OCI-LY7 (cell line): ENCODE measurements at regions not wholly inside any gene's neighbourhood (a gene's known extent, or its start where the extent isn't known, plus 50 kb on each side); places are given as distances from the start of the nearest gene placed in this dataset.
"Not testable (repeated sequence)": the region's sequence is repeated elsewhere in the genome, so short reads cannot be mapped to it uniquely, and the experiment has no call there.

Experiments
- BruUV-seq: library from RNA; stranded (reverse); fragments of 400-500 nt; replicated peaks from 2 replicates; lab custom pipeline; 2021; lab: Mats Ljungman, UMichigan
- CTCF ChIA-PET: fragments of 300-600 bp; sonication (Branson Sonifier 250); formaldehyde crosslinking; loops from one replicate; lab custom pipeline; 2022; ENCODE audit warnings: antibody characterized with exemption; ENCODE audit not compliant: unreplicated experiment; lab: Charles Lee
- POLR2A ChIA-PET: fragments of 300-600 bp; sonication (Branson Sonifier 250); formaldehyde crosslinking; loops from one replicate; lab custom pipeline; 2022; ENCODE audit warnings: antibody characterized with exemption; lab: Charles Lee
- DNase-seq: peaks from one replicate; pipeline ENCODE4 v3.0.0-alpha.2; 2015; ENCODE audit warnings: low spot score
- H2AFZ ChIP-seq: fragments of 200-600 bp; sonication (generic), shearing (Covaris generic); 2 replicates; pipeline ENCODE4 v1.6.1; 2014; ENCODE audit warnings: mild to moderate bottlenecking, antibody characterized with exemption, low read length, moderate library complexity
- H3K27ac ChIP-seq: fragments of 200-600 bp; sonication (generic); 2 replicates; pipeline ENCODE4 v1.5.1; 2014; ENCODE audit warnings: mixed run types, low read depth, mild to moderate bottlenecking, moderate library complexity, low read length, inconsistent platforms; ENCODE audit not compliant: poor library complexity, severe bottlenecking
- H3K36me3 ChIP-seq: fragments of 200-600 bp; sonication (generic); 2 replicates; pipeline ENCODE4 v1.6.1; 2014; ENCODE audit warnings: mild to moderate bottlenecking, antibody characterized with exemption, low read length, moderate library complexity, mixed read lengths; ENCODE audit not compliant: insufficient read depth
- H3K4me1 ChIP-seq: fragments of 200-600 bp; sonication (generic); 2 replicates; pipeline ENCODE4 v1.5.1; 2014; ENCODE audit warnings: mild to moderate bottlenecking, low read length; ENCODE audit not compliant: insufficient read depth, poor library complexity, severe bottlenecking
- H3K4me2 ChIP-seq: fragments of 200-600 bp; sonication (generic); 2 replicates; pipeline ENCODE4 v1.6.1; 2014; ENCODE audit warnings: mild to moderate bottlenecking, low read length
- H3K4me3 ChIP-seq: fragments of 200-600 bp; sonication (generic); 2 replicates; pipeline ENCODE4 v1.5.1; 2014; ENCODE audit warnings: mild to moderate bottlenecking, low read depth, low read length; ENCODE audit not compliant: poor library complexity, severe bottlenecking
- H3K79me2 ChIP-seq: fragments of 200-600 bp; sonication (generic); 2 replicates; pipeline ENCODE4 v1.6.1; 2016; ENCODE audit warnings: low read depth, mild to moderate bottlenecking, low read length, moderate library complexity, mixed read lengths; ENCODE audit not compliant: insufficient read depth
- H3K9me2 ChIP-seq: fragments of 200-600 bp; sonication (generic); 2 replicates; pipeline ENCODE4 v1.6.1; 2016; ENCODE audit warnings: mild to moderate bottlenecking, low read length, mixed read lengths; ENCODE audit not compliant: insufficient read depth
- H3K9me3 ChIP-seq: fragments of 200-600 bp; sonication (generic); 2 replicates; pipeline ENCODE4 v1.6.1; 2014; ENCODE audit warnings: mild to moderate bottlenecking, mixed run types, low read length, mixed read lengths
- H4K20me1 ChIP-seq: fragments of 200-600 bp; sonication (generic); 2 replicates; pipeline ENCODE4 v1.6.1; 2014; ENCODE audit warnings: mild to moderate bottlenecking, antibody characterized with exemption, low read length, moderate library complexity, mixed read lengths; ENCODE audit not compliant: insufficient read depth
- CTCF ChIP-seq: fragments of 200-600 bp; sonication (generic); conservative IDR thresholded peaks from 2 replicates; pipeline ENCODE4 v1.5.1; 2014; ENCODE audit warnings: mild to moderate bottlenecking, antibody characterized with exemption, low read length, moderate library complexity, mixed read lengths
- EZH2phosphoT487 ChIP-seq: fragments of 200-600 bp; sonication (generic); IDR thresholded peaks from 2 replicates; pipeline ENCODE4 v1.6.1; 2018; ENCODE audit warnings: low read depth, borderline replicate concordance, mild to moderate bottlenecking, mixed run types, antibody characterized with exemption, low read length, moderate library complexity, mixed read lengths
- intact Hi-C: fragments of 100-400 bp; cut with micrococcal nuclease; formaldehyde crosslinking; loops from one replicate; pipeline ENCODE4 v1.10.0; 2022; ENCODE audit not compliant: unreplicated experiment

DNA sequence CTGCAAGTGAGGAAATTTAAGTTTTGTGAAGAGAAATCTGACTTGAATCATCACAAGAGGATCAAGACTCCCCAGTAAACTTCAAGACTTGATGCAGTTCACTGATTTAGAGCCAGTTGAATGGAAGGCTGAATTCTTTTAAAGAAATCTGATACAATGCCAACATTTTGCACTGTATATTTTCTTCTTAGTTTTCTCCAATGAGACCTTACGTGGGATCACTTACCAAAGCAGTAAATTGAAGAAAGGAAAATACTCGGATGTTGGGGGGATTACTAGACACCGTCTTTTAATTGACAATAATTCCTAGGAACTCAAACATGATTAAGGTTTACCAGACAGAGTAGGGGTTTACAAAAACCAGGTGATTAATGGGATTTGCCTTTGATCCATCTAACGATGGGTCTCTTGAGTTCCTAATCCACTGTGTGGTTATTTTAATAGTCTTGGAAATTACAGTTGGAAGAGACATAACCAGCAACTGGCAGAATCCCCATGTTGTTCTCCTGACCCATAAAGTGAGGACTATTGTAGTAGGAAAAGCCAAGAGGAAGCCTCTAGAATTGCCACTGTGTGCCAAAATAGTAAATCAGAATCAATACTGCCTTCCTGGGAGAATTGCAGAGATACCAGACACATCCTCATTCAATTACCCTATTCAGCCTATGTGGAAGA, 354.5 kb downstream of the PID1 start:
- Histone ChIP-seq H3K36me3 (no peaks in the 10 kb centered on the region), H3K27ac (no peak overlapping the region), H3K9me2 (no peaks in the 10 kb centered on the region), H2AFZ (no peak overlapping the region), H3K9me3 (no peaks in the 10 kb centered on the region), H3K4me1 (no peaks in the 10 kb centered on the region), H3K4me3 (no peak overlapping the region), H3K79me2 (no peaks in the 10 kb centered on the region), H3K4me2 (no peak overlapping the region), H4K20me1 (no peaks in the 10 kb centered on the region)
- TF ChIP-seq CTCF (no peak), EZH2phosphoT487 (no peak)
- intact Hi-C loops, result no loop called here
- ChIA-PET POLR2A (no interaction called here), CTCF (no interaction called here)
- no TSS peak for BruUV-seq
- DNase-seq, result no peak

DNA sequence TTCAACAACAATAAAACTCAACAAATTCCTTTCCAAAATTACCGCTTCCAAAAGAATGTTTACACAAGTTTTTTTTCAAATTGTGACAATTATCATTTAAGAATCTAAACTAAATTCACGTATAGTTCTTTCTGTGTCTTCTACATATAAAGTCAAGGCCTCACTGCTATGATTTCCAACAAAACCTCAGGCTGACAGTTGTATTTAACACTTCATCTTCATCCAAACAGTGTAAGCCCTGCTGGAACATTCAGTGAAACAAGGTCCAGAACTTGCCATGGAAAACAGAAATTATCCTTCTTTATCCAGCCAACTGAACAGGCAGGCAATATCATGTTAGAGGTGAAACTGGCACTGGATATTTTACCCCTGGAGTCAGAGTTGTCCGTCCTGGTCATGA, 357.9 kb downstream of the PID1 start:
- H3K79me2 ChIP-seq, result no peaks in the 10 kb centered on the region
- no peaks in the 10 kb centered on the region for H4K20me1 ChIP-seq
- no TSS peak for BruUV-seq
- no peaks in the 10 kb centered on the region for H3K36me3 ChIP-seq
- CTCF ChIA-PET, result no interaction called here
- intact Hi-C loops, result no loop called here
- POLR2A ChIA-PET, result no interaction called here
- no peak for DNase-seq
- TF ChIP-seq EZH2phosphoT487 (no peak), CTCF (no peak)
- no peaks in the 10 kb centered on the region for H3K9me2 ChIP-seq
- H3K4me1 ChIP-seq, result no peaks in the 10 kb centered on the region
- no peak overlapping the region for H3K4me3 ChIP-seq
- H3K9me3 ChIP-seq, result no peaks in the 10 kb centered on the region
- no peak overlapping the region for H3K4me2 ChIP-seq
- H2AFZ ChIP-seq, result no peak overlapping the region
- no peak overlapping the region for H3K27ac ChIP-seq

DNA sequence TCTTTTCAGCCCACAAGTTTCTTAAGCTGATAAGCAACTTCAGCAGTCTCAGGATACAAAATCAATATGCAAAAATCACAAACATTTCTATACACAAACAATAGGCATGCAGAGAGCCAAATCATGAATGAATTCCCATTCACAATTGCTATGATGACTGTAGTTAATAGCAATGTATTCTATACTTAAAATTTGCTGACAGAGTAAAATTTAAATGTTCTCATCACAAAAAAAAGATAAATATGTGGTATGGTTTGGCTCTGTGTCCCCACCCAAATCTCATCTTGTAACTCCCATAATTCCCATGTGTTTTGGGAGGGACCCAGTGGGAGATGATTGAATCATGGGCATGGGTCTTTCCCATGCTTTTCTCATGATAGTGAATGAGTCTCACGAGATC, 360.2 kb downstream of the PID1 start:
- H3K4me2 ChIP-seq, CTCF ChIA-PET, H2AFZ ChIP-seq, H4K20me1 ChIP-seq, H3K79me2 ChIP-seq, H3K4me1 ChIP-seq, H3K9me3 ChIP-seq, intact Hi-C loops, H3K4me3 ChIP-seq, DNase-seq, H3K36me3 ChIP-seq, H3K9me2 ChIP-seq, POLR2A ChIA-PET, H3K27ac ChIP-seq, BruUV-seq: not testable (repeated sequence)
